Prostate gland (tissue), 2 donors: ENCODE measurements at regions not wholly inside any gene's neighbourhood (a gene's known extent, or its start where the extent isn't known, plus 50 kb on each side); places are given as distances from the start of the nearest gene placed in this dataset.

Source experiments
- POLR2A ChIP-seq: fragments of 450-650 bp; IDR thresholded peaks from one replicate; pipeline ENCODE4 v1.6.1; 2016; ENCODE audit warnings: antibody characterized with exemption, mild to moderate bottlenecking
- TF ChIP-seq, protein P1 (sequence below), 4 experiments: fragments of 200-600 bp in 2 of 4; fragments of 450-650 bp in 2 of 4; sonication (generic) in 2 of 4; IDR thresholded peaks; 1 replicate in 3 of 4; 2 replicates in 1 of 4; pipeline ENCODE4 v1.5.1; 2016 to 2019; ENCODE audit warnings: antibody characterized with exemption in 4 of 4, mild to moderate bottlenecking in 2 of 4, moderate library complexity in 2 of 4

DNA sequence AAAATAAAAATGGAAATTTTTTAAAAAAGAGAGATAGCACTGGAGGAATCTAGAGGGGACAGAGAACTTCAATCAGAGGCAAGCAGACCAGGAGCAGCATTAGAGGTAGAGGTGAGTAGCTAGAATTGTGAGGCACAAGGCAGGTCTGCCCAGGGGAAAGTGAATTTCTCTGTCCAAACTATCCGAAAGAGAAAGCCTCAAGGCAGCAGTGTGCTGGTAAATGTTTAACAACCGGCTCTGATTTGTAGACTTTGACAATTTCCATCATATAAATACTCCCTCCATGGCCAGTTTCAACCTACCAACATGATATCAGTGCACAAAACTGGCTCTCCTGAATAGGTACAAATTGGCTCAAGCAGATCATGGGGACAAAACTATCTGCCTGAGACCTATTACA, 160.6 kb upstream of the EGLN3 start:
- TF ChIP-seq, protein P1, sequence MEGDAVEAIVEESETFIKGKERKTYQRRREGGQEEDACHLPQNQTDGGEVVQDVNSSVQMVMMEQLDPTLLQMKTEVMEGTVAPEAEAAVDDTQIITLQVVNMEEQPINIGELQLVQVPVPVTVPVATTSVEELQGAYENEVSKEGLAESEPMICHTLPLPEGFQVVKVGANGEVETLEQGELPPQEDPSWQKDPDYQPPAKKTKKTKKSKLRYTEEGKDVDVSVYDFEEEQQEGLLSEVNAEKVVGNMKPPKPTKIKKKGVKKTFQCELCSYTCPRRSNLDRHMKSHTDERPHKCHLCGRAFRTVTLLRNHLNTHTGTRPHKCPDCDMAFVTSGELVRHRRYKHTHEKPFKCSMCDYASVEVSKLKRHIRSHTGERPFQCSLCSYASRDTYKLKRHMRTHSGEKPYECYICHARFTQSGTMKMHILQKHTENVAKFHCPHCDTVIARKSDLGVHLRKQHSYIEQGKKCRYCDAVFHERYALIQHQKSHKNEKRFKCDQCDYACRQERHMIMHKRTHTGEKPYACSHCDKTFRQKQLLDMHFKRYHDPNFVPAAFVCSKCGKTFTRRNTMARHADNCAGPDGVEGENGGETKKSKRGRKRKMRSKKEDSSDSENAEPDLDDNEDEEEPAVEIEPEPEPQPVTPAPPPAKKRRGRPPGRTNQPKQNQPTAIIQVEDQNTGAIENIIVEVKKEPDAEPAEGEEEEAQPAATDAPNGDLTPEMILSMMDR (IDR thresholded peaks at IDR 0.05) = no peak
- no peak for TF ChIP-seq POLR2A
